MM.1S (cell line): ENCODE measurements at regions not wholly inside any gene's neighbourhood (a gene's known extent, or its start where the extent isn't known, plus 50 kb on each side); places are given as distances from the start of the nearest gene placed in this dataset.
"Not testable (repeated sequence)": the region's sequence is repeated elsewhere in the genome, so short reads cannot be mapped to it uniquely, and the experiment has no call there.

Experiments
- EZH2 ChIP-seq: fragments of 300-600 bp; sonication (generic); optimal IDR thresholded peaks from 2 replicates; pipeline ENCODE3; 2017; ENCODE audit warnings: low read depth, mild to moderate bottlenecking, antibody characterized with exemption, low read length, mixed read lengths
- EZH2phosphoT487 ChIP-seq: fragments of 300-600 bp; sonication (generic); IDR thresholded peaks from 2 replicates; pipeline ENCODE4 v1.6.1; 2018; ENCODE audit warnings: antibody characterized with exemption, low read length
- TF ChIP-seq, protein P1 (sequence below): fragments of 300-600 bp; sonication (generic); IDR thresholded peaks from 2 replicates; pipeline ENCODE4 v1.5.1; 2016; ENCODE audit warnings: antibody characterized with exemption, low read length, mixed read lengths

DNA sequence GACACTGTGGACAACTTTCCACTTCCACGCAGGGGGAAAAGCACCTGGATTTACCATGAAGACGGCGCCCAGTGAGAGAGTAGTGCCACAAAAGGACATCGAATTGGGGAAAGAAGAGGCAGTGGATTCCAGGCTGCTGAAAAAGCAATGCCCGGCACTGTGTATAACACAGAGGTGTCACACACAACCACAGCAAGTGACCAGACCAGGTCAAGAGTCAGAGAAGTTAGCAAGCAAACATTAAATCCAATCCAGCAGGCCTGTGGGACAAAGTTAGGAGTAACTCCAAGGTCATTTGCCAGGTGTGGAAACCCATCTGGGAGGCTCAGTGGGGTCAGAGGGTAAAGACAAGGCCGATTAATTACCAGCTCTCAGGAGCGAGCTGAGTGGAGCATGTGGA, 227.6 kb downstream of the BCL2L11 start:
- TF ChIP-seq, protein P1, sequence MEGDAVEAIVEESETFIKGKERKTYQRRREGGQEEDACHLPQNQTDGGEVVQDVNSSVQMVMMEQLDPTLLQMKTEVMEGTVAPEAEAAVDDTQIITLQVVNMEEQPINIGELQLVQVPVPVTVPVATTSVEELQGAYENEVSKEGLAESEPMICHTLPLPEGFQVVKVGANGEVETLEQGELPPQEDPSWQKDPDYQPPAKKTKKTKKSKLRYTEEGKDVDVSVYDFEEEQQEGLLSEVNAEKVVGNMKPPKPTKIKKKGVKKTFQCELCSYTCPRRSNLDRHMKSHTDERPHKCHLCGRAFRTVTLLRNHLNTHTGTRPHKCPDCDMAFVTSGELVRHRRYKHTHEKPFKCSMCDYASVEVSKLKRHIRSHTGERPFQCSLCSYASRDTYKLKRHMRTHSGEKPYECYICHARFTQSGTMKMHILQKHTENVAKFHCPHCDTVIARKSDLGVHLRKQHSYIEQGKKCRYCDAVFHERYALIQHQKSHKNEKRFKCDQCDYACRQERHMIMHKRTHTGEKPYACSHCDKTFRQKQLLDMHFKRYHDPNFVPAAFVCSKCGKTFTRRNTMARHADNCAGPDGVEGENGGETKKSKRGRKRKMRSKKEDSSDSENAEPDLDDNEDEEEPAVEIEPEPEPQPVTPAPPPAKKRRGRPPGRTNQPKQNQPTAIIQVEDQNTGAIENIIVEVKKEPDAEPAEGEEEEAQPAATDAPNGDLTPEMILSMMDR = not testable (repeated sequence)
- TF ChIP-seq EZH2, EZH2phosphoT487: not testable (repeated sequence)
